ENCODE measurements at regions not wholly inside any gene's neighbourhood (a gene's known extent, or its start where the extent isn't known, plus 50 kb on each side); places are given as distances from the start of the nearest gene placed in this dataset.

DNA sequence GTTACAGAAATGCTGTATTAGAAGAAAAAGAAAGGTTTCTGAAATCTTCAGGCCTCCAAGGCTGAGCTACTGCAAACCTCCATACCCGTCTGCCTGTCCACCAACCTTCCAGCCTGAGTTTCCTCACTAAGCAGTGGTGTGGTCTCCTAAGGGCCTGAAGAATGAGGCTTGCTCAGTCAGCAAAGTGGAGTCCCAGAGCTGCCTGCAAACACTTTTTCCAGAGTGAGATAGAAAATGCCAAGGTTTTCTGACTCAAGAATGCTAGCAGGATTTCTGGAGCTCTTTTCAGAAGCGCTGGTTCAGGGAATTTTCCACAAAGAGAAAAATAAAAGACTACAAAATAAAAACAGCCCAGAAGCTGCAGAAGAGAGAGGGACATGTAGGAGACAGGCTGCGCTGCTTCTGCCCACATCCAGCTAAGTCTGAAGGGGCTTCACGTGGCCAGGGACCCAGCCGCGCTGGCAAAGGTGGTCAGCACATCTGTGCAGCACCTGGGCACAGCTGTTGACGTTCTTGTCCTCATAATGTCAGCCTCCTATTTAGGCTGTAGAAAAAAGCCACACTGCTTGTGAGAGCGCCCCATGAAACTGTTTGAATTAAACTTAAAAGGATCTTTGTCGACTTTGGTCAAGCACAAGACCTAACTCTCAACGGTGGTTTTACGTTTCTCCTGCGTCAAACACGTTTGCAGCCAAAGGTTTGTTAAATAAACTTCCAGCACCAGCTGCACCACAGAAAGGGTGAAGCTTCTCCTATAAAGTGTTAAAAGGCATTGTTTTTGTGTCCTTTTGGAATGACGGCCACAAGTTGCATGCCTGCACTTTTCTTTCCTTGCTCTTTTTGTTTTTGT lies 209.0 kb downstream of the THBS2 start:
- DNase-seq = no peak

DNA sequence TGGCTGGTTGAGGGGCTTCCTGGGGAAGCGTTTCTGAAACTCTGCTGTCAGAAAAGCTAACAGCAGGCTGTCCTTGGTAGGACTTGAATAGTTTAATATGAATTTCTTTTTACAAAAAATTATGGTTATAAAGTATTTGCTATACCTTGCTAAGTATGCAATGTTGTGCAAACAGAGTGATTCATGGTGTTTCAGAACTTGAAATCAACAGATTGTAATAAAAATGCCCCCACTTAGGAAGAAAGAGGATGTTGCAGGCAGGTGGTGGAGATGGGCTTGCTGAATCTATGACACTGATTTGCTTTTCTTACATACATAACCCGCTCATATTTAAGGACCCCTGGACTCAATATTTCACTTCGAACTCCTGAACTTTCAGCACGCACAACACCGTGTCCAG lies 211.6 kb downstream of the THBS2 start:
- no peak for DNase-seq

DNA sequence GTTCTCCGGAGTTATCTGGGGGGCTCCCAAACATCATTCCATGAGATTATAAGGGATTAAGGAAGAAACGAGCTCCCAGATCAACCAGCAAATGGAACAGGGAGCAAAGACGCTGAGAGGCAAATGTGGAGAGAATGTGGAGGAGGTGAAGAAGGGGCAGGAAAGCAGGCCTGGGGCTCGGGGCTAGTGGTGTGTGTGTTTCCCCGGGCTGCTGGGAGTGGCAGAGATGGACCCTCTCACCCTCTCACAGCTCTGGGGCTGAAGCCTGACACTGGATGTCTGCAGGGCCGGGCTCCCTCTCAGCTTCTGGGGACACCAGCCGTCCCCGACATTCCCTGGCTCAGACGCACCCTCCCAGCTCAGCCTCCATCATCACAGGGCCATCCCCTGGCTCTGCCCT lies 212.6 kb downstream of the THBS2 start:
- no peak for DNase-seq

DNA sequence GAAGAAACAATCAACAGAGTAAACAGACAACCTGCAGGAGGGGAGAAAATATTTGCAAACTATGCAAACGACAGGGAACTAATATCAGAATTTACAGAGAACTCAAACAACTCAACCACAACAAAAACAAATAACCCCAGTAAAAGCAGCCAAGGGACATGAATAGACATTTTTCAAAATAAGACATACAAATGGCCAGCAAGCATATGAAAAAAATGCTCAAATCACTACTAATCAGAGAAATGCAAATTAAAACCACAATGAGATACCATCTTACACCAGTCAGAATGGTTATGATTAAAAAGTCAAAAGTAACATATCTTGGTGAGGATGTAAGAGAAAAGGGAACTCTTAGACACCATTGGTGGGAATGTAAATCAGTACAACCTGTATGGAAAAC lies 215.0 kb downstream of the THBS2 start:
- no peak for DNase-seq

DNA sequence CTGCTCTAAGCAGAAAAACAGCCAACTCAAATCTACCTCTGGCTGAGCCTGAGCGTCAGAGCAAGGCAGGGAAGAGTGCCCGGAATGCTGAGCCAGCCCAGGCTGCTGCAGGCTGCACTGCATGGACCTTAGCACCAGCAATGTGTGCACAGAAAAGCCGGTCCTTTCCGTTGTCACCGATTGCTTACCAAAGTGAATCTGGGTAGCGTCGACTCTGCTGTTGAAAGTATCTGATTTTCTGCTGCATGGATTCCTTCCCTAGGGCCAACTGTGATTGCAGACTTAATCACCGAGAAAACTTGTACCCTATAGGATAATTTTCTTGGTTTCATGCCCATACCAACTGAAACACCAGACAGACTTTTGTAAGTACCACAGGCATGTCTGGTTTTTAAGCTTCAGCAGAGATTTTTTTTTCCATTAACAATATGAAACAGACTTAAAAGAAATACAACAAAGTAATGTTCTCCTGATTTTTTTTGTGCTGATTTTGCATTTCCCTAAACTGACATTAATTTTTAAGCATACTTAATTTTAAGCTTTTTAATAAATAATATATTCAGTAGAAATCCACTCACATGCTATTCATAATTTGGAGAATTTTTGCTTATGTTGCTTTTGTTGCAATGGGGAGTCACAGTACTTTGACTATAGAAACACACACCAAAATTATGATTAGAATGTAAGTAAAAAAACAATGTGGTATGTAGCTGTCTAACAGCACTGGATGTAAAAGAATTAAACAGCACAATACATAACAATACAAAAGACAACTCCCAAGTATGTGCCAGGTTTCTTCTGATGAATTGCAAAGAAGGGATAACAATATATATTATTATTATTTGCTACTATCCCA lies 218.0 kb downstream of the THBS2 start:
- no peak for DNase-seq

DNA sequence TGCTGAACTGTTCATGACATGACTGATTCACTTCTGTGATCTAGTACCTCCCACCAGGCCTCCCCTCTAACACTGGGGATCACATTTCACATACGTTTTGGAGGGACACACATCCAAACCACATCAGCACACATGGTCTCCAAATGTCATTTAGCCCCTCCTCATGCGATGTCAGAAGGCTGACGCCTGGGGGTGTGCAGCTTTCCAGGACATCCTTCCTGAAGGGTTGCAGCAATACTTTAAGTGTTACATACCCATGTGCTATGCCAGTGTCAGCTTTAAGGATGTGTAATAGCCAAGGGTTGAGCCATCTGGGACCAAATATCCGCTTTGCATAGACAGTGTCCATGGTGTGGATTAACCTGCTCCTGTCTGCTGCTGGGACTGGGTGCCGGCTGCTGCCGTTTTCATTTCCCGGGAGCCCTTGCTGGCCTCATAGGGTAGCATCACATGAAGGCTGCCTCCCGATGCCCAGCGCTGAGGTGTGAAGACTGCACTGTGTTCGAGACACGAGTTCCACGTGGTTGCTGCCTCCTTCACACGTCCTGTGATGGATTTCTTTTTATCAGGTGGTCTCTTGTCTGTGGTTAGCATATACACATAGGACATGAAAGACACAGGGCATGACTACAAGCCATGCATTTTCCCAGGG lies 219.0 kb downstream of the THBS2 start:
- no peak for DNase-seq

DNA sequence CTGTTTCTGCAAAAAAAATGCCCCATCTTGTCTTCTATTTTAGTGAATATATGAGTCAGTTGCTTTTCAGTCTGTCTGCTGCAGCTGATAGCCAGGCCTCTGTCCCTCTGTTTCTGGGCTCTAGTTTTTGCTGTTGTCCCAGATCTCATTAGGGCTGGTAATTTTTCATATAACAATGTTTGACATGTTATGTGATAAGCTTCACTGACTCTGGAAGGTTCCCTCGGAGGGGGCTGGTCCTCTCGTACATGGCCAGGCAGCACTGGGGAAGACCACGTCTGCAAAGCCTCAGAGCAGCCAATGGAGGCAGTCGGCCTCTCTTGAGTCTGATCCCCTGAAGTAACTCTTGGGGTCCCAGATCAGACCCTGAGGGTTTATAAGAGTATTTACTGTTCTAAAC lies 223.8 kb downstream of the THBS2 start:
- DNase-seq = no peak

DNA sequence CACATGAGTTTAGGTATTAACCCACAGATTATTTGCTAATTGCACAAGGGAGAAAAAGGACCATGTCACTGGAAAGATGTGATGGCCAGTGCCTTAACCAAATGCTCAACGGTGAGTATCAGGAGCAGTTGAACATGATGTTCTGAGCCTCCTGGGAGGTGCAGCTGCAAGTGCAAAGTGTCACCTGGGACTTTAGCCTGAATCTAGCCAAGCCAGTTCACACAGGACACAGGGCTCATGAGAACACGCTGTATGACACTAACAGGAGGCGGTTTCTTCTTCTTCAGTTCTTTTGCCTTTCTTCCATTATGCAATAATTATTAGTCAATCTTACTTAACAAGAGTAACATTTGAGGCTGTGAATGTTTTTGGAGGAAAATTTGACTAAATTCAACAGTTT lies 225.3 kb downstream of the THBS2 start:
- DNase-seq = no peak

DNA sequence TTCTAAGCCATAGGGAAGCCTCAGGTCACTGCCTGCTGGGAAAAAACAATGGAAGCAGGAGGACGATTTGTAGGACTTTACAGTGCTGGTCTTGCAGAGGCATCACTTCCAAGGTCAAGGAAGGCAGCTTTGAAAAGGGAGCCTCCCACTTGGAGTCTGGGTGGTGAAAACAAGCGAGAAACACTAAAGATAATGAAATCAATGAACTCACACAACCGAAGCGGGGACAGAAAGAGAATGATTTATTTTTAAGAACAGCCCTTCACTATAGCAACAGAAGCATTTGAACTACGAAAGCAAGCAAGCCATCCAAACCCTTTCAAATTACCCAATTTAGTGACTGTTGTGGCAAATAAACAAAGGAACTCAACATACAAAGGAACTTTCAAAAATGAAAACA lies 227.5 kb downstream of the THBS2 start:
- DNase-seq = no peak

DNA sequence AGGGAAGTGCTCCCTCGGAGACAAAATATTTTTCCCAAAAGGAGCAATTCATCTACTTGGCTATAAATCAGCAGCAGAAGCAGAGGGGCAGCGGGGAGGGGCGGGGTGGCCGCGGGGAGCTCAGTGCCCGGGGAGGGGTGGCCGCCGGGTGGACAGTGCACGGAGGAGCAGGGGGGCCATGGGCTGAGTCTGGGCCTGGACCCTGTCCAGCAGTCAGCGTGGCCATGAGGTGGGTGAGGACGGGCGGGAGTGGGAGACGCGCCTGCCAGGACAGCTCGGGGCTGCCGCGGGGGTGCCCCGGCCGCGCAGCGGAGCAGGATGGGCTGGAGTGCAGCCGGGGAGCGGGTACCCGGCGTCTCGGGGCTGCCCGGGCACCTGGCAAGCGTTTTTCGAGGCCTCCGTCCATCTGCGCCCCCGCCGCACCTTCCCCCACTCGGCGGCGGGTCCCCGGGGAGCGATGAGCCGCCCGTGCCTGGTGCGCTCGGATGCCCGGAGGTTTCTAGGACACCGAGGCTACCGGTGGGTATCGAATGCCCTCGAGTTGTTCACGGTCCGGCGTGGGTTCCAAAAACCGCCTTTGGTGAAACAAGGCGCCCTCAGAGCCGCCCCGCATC lies 229.5 kb downstream of the THBS2 start:
- no peak for DNase-seq

DNA sequence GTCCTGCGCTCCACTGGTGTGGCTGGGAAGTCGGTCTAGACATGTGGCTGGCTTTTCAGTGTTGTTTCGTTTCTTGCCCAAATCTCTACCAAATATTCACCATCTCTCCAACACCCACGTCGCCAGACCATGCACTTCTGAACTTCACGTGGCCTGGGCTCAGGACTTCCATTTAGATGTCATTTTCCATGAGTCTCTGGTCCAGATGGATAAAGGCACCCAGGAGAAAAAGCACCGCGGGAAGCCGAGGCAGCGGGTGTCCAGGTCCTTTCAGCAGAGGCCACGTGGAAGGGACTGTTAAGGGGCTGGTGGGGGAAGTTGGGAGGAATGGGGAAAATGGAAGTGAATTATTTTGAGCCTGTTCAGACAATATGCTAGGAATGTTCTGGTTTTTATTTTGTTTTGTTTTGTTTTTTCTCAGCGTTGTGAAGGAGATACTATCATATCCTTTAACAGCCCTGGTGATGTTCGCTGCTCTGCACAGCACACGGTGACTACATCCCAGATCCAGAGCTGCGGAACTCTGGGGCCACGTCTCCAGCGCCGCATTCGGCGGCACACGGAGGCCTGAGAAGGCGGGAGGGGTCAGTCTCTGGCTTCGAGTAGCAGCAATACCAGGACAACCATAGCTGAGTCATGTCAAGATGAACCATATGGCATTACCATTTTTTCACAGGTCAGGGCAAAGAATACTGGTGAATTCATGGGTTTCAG lies 230.3 kb downstream of the THBS2 start:
- DNase-seq = no peak

DNA sequence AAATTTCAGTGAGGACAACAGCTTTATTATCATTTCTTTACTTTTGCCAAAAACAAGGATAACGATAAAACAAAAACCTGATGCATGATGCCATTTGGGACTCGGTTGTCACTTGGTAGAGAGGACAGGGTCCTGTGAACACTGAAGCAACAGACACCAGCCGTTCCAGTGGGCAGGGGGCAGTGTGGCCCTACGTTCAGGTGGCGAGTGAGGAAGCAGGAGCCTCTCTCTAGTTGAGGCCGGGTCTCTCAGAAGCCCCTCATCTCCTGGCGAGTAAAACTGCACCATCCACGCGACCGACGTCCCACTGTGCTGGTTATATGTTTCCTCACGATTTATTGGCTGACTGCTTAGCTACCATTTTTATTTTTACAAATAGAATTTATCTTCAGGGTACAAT lies 231.6 kb downstream of the THBS2 start:
- DNase-seq = peak; percentile 38

DNA sequence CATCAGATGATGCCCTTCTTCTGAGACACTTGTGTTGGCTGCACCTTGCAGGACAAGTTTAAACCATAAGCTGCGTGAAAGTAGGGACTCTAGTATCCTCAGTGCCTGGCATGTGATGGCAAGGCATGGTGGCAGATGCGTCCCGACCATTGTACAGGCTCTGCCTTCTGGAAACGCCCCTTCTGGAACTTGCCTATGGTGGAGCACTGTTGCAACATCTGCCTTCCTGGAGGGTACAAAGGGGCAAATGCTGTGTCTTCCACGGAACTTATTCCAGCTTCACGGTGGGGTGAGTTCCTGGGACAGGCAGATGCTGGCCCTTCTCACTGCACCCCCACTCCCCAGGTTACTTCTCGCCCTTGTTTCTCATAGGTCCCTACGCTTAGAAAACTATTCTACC lies 232.8 kb downstream of the THBS2 start:
- no peak for DNase-seq

DNA sequence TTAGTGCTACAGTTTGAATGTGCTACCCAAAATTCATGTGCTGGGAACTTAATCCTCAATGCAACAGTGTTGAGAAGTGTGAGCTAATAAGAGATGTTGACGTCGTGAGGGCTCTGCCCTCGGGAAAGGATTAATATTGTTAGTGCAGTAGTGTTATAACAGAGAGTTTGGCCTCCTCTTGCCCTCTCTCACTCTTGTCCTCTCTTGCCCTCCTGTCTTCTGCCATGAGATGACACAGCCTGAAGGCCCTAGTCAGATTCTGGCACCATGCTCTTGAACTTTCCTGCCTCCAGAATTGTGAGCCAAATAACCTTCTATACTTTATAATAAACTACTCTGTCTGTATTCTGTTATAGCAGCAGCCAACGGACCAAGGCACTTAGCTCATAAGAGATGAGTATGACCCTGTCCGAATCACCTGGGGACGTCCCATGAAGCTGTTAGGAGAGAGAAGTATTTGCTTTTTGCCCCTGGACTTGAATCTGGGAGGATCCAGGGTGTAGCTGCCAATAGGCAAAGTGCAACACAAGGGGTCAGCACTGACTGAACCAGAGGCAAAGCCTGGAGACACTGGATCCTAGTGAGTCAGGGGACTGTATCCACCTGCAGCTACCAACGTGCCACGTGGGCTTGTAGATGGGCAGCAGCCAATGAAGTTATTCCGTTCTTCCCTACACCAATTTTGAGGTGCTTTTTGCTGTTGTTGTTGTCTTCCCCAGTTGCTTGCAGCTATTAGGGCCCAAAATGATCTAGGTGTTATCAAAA lies 233.7 kb downstream of the THBS2 start:
- no peak for DNase-seq

DNA sequence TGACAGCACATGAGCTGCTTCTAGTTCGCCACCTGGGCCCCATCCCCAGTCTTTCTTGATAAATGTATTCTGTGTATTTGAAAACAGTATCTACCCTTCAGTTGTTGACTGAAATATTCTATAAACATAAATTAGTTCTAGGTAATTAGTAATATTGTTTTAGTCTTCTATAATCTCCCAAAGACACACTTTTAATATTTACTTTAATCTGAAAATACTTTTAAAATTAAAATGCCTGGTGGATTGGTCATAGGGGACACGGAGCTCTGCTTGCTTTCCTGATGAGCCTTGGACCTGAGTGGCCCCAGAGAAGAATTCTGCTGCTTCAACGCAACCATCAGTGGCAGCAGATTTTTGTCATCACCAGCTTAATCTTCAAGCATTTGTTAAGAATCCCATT lies 234.5 kb downstream of the THBS2 start:
- no peak for DNase-seq

DNA sequence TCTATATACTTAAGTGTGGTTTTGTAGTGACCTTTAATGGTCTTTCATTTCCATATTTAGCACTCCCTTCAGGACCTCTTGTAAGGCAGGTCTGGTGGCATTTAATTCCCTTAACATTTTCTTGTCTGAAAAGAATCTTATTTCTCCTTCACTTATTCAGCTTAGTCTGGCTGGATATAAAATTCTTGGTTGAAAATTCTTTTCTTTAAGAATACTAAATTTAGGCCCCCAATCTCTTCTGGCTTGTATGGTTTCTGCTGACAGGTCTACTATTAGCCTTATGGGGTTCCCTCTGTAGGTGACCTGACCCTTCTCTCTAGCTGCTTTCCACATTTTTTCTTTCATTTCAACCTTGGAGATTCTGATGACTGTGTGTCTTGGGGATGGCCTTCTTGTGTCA lies 236.9 kb downstream of the THBS2 start:
- DNase-seq = no peak

DNA sequence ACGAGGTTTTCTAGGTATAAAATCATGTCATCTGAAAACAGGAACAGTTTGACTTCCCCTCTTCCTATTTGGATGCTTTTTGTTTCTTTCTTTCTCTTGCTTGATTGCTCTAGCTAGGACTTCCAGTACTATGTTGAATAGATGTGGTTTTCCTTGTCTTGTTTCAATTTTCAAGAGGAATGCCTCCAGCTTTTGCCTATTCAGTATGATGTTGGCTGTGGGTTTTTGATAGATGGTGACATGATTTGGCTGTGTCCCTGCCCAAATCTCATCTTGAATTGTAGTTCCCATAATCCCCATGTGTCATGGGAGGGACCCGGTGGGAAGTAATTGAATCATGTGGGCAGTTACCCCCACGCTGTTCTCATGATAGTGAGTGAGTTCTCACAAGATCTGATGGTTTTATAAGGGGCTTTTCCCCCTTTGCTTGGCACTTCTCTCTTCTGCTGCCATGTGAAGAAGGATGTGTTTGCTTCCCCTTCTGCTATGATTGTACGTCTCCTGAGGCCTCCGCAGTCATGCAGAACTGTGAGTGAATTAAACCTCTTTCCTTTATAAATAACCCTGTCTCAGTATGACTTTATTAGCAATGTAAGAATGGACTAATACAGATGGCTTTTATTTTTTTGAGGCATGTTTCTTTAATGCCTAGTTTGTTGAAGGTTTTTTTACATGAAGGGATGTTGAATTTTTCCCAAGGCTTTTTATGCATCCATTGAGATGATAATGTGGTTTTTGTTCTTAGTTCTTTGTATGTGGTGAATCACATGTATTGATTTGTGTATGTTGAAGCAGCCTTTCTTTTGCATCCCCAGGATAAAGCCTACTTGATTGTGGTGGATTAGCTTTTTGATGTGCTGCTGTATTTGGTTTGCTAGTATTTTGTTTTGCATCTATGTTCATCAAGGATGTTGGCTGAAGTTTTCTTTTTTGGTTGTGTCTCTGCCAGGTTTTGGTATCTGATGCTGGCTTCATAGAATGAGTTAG lies 239.1 kb downstream of the THBS2 start:
- DNase-seq = no peak

DNA sequence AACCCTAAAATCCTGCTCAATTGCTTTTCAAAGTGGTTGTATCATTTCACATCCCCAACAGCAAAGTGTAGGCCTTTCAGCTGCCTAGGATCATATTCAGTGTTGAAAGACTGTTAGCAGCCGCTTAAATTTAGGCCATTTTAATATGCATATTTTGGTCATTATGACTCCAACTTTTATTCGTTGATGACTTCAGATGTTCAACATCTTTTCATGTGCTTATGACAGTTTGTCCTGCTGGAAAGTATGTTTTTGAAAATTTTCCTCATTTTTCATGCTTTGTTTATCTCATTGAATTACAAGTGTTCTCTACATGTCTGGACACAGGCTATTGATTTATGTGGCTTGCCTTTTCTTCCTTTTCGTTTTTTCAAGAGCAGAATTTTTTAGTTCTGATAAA lies 244.0 kb downstream of the THBS2 start:
- DNase-seq = no peak

DNA sequence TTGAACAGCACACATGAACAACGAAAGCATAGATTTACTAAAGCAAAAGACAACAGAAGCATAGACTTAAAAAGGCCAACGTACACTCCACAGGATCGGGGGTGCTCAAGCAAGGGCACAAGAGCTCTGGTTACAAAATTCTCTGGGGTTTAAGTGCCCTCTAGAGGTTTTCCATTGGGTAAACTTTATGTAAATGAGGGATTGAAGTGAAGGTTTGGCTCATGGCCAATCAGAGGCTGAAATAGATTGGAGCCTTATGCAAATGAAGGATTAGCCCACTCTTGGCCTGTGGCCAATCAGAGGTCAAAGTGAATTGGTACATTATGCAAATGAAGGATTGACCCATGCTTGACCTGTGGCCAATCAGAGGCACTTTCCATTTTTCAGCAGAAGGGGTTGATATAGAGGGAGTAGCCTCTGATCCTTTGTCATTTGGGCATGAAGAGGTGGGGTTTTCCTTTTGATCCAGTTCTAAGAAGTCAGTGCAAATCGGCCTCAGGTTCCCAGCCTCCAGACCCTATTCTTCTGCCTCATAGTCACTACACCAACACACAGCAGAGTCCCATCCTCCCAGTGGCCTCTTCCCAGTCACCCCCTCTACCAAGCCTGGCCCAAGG lies 244.9 kb downstream of the THBS2 start:
- peak; percentile 64 for DNase-seq

DNA sequence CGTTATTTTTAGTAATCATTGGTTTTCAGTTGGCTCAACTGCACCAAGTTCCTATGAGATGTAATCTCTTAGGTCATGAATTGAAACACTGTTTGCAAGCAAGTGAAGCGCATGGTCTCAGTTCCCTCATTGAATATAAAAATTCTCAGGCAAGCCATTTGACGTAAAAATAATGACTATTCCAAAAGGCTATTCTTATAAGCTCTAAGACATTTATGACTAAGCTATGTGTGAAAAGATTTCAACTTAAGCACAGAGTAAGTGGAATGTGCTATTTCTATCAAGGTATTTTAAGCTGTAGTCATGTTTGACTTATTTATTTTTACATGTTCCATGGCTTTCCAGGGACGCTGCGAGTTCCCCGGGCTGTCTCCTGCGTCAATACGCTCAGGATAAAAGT lies 248.5 kb downstream of the THBS2 start:
- no peak for DNase-seq

Data from NCI-H1092 treated with DMSO at 0.1 percent for 48 hours (cell line).